ENCODE measurements at regions not wholly inside any gene's neighbourhood (a gene's known extent, or its start where the extent isn't known, plus 50 kb on each side); places are given as distances from the start of the nearest gene placed in this dataset.

DNA sequence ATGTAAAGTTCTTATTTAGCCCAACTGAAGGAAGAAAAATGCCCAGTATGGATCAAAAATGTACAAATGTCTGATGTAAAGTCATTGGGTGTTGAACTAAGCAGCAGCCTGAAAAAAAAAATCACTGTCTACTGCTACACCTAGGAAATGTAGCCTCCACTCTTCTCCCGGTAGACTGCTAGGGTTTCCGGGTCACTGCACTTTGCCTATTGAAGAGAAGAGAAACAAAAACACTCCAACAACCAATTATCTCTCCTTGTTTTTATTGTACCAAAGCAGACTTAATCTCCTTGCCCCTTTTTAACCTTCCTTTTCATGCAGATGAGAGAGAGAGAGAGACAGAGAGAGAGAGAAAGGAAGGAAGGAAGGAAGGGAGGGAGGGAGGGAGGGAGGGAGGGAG, 140.2 kb upstream of the SETMAR start:
- TF ChIP-seq EZH2 (IDR thresholded peaks at IDR 0.05) = no peak
- TF ChIP-seq POLR2AphosphoS5 (IDR thresholded peaks at IDR 0.05; ENCODE audit: borderline replicate concordance, low read depth, low read length) = no peak
- TF ChIP-seq FOXP2 (optimal IDR thresholded peaks at IDR 0.05; ENCODE audit: control extremely low read depth, extremely low read length, insufficient read depth) = no peak
